ENCODE measurements at regions not wholly inside any gene's neighbourhood (a gene's known extent, or its start where the extent isn't known, plus 50 kb on each side); places are given as distances from the start of the nearest gene placed in this dataset.

- no peak for TF ChIP-seq POLR2A (IDR thresholded peaks at IDR 0.05; ENCODE audit: low read depth)
- TF ChIP-seq POLR2AphosphoS5 (IDR thresholded peaks at IDR 0.05), result no peak
Measured at GRCh38 chr10:90658791-90659190, 199.0 kb downstream of the HTR7 start.

Measured in esophagus muscularis mucosa (tissue), 2 donors.